Epithelial cell of esophagus (primary cell): ENCODE measurements at regions not wholly inside any gene's neighbourhood (a gene's known extent, or its start where the extent isn't known, plus 50 kb on each side); places are given as distances from the start of the nearest gene placed in this dataset.

Experiments
- DNase-seq: peaks from one replicate; pipeline ENCODE4 v3.0.0; 2010; ENCODE audit warnings: low read depth
- H3K4me3 ChIP-seq: 2 replicates; pipeline ENCODE4 v1.5.1; 2011; ENCODE audit warnings: mild to moderate bottlenecking, low read length, control low read depth
- CTCF ChIP-seq: IDR thresholded peaks from 2 replicates; pipeline ENCODE4 v1.5.1; 2011; ENCODE audit warnings: low read depth, mild to moderate bottlenecking, low read length, control low read depth, inconsistent platforms; ENCODE audit not compliant: insufficient read depth; ENCODE audit errors: missing control alignments

GRCh38 chr7:84509522-84509921, 314.9 kb upstream of the SEMA3A start:
- DNase-seq: no peak
- no peak overlapping the region for H3K4me3 ChIP-seq
- no peak for TF ChIP-seq CTCF

- DNase-seq: no peak
- no peak overlapping the region for H3K4me3 ChIP-seq
- no peak for TF ChIP-seq CTCF
Observed at GRCh38 chr7:84508606-84509005, 314.0 kb upstream of the SEMA3A start.

GRCh38 chr7:84507529-84507928, 312.9 kb upstream of the SEMA3A start:
- no peak for DNase-seq
- TF ChIP-seq CTCF: no peak
- no peak overlapping the region for H3K4me3 ChIP-seq

- no peak for DNase-seq
- no peak for TF ChIP-seq CTCF
- H3K4me3 ChIP-seq: no peak overlapping the region
Observed at GRCh38 chr7:84506151-84506550, 311.6 kb upstream of the SEMA3A start.

GRCh38 chr7:84502239-84502638, 307.6 kb upstream of the SEMA3A start:
- no peak for DNase-seq
- TF ChIP-seq CTCF: no peak
- no peak overlapping the region for H3K4me3 ChIP-seq

- TF ChIP-seq CTCF: no peak
- DNase-seq: no peak
- no peak overlapping the region for H3K4me3 ChIP-seq
Observed at GRCh38 chr7:84497873-84498272, 303.3 kb upstream of the SEMA3A start.

GRCh38 chr7:84495128-84495527, 300.5 kb upstream of the SEMA3A start:
- H3K4me3 ChIP-seq: no peak overlapping the region
- no peak for DNase-seq
- TF ChIP-seq CTCF: no peak
